ENCODE measurements at regions not wholly inside any gene's neighbourhood (a gene's known extent, or its start where the extent isn't known, plus 50 kb on each side); places are given as distances from the start of the nearest gene placed in this dataset.

GRCh38 chr13:107821492-107821891 lies 393.8 kb downstream of the LIG4 start:
- TF ChIP-seq CTCF (IDR thresholded peaks at IDR 0.05), result no peak
- no peak for TF ChIP-seq POLR2A (IDR thresholded peaks at IDR 0.05)
